ENCODE measurements at regions not wholly inside any gene's neighbourhood (a gene's known extent, or its start where the extent isn't known, plus 50 kb on each side); places are given as distances from the start of the nearest gene placed in this dataset.

DNA sequence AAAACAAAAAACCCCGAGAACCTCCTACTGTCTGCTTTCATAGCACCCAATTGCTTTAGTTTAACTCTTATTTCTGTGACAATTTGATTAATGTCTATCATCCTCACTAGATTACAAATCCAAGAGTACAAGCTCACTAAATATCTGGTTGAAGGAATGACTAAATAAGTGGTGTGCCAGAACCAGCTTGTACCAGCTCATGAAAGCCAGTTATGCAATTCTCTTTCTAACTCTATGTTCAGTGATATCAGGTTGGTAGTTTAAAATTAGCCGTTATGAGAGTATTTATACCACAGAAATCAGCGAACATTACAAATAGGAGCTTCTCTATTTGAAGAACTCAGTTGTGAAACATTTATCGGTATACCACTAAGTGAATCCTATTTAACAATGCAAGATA lies 137.2 kb upstream of the MITF start:
- Histone ChIP-seq H3K36me3 (ENCODE audit: control insufficient read depth, insufficient read depth, low read length) (no peaks in the 10 kb centered on the region), H3K9me3 (ENCODE audit: control insufficient read depth, insufficient read depth, low read length) (no peaks in the 10 kb centered on the region), H3K4me1 (ENCODE audit: control insufficient read depth, insufficient read depth, low read length) (peaks cover 3% of the 10 kb centered on the region; the same call in 1 of the 2 replicates), H3K27ac (ENCODE audit: low read depth, low read length) (no peak overlapping the region), H3K4me3 (ENCODE audit: low read depth, low read length) (no peak overlapping the region), H3K9ac (ENCODE audit: low read depth, low read length) (no peak overlapping the region), H3K27me3 (ENCODE audit: control insufficient read depth, insufficient read depth, low read length) (no peaks in the 10 kb centered on the region)

DNA sequence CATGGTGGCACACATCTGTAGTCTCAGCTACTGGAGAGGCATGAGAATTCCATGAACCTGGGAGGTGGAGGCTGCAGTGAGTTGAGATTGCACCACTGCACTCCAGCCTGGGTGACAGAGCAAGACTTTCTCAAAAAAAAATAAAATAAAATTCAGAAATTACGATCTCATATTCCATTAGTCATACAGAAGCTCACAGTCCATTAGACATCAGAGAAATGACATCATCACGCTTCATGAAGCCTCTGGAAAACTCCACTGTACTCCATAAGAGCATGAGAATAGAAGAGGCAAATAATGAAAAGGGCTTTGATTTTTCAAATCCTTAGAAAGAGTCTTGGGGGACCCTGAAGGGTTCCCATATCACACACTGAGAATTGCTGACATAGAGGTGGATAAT lies 145.0 kb upstream of the MITF start:
- no peak overlapping the region for H3K9ac ChIP-seq (ENCODE audit: low read depth, low read length)
- H3K27me3 ChIP-seq (ENCODE audit: control insufficient read depth, insufficient read depth, low read length) = no peaks in the 10 kb centered on the region
- no peaks in the 10 kb centered on the region for H3K36me3 ChIP-seq (ENCODE audit: control insufficient read depth, insufficient read depth, low read length)
- no peak overlapping the region for H3K4me3 ChIP-seq (ENCODE audit: low read depth, low read length)
- H3K9me3 ChIP-seq (ENCODE audit: control insufficient read depth, insufficient read depth, low read length) = no peaks in the 10 kb centered on the region
- H3K27ac ChIP-seq (ENCODE audit: low read depth, low read length) = no peak overlapping the region
- no peaks in the 10 kb centered on the region; the same call in 1 of the 2 replicates for H3K4me1 ChIP-seq (ENCODE audit: control insufficient read depth, insufficient read depth, low read length)

DNA sequence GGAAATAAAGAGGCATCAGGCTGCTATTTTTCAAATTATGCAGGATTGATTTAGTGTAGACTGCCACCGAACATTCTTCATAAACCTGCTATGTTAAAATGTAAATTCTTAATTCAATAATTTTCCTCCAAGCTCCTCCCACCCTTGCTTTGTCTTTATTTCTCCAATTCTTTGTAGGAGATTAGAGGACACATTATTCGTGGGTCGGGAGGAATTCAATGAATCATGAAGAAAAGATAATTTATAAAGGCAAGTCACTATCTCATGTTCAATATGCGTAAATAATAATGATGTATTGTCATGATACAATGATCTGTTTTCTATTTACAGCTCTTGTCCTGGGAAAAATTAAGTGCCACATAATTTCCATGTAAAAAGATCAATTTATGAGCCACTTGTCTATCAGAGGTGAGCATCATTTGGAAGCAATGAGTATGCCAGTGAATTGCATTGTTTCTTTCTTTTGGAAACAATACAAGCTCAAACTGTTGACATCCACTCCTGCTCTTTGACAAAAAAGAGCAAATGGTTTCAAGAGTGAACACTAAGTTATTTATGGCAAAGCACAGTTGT lies 148.0 kb upstream of the MITF start:
- H3K9ac ChIP-seq (ENCODE audit: low read depth, low read length) = no peak overlapping the region
- H3K36me3 ChIP-seq (ENCODE audit: control insufficient read depth, insufficient read depth, low read length) = no peaks in the 10 kb centered on the region
- H3K4me1 ChIP-seq (ENCODE audit: control insufficient read depth, insufficient read depth, low read length) = no peaks in the 10 kb centered on the region; the same call in 1 of the 2 replicates
- no peaks in the 10 kb centered on the region for H3K9me3 ChIP-seq (ENCODE audit: control insufficient read depth, insufficient read depth, low read length)
- no peak overlapping the region for H3K4me3 ChIP-seq (ENCODE audit: low read depth, low read length)
- H3K27ac ChIP-seq (ENCODE audit: low read depth, low read length) = no peak overlapping the region
- no peaks in the 10 kb centered on the region for H3K27me3 ChIP-seq (ENCODE audit: control insufficient read depth, insufficient read depth, low read length)

DNA sequence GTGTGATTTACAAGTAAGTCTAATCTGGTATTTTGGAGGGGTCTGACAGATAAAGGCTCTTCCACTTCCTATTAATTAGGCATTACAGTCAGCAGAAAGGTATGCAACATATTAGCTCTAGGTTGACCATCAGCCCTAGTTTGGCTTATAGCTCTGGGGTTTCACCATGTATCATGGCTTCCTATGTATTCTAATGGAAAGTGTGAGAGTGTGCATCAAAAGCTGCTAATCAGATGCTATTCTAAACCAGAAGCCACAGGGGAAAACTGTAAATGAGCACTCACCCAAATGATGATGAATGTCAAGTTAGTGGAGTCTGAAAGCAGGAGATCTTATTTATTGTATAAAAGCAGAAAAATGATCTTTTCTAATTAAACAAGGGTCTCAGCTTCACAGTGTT lies 149.2 kb upstream of the MITF start:
- no peak overlapping the region for H3K9ac ChIP-seq (ENCODE audit: low read depth, low read length)
- H3K4me3 ChIP-seq (ENCODE audit: low read depth, low read length) = no peak overlapping the region
- H3K27ac ChIP-seq (ENCODE audit: low read depth, low read length) = no peak overlapping the region
- no peaks in the 10 kb centered on the region for H3K36me3 ChIP-seq (ENCODE audit: control insufficient read depth, insufficient read depth, low read length)
- H3K4me1 ChIP-seq (ENCODE audit: control insufficient read depth, insufficient read depth, low read length) = no peaks in the 10 kb centered on the region; the same call in 1 of the 2 replicates
- H3K9me3 ChIP-seq (ENCODE audit: control insufficient read depth, insufficient read depth, low read length) = no peaks in the 10 kb centered on the region
- H3K27me3 ChIP-seq (ENCODE audit: control insufficient read depth, insufficient read depth, low read length) = no peaks in the 10 kb centered on the region

DNA sequence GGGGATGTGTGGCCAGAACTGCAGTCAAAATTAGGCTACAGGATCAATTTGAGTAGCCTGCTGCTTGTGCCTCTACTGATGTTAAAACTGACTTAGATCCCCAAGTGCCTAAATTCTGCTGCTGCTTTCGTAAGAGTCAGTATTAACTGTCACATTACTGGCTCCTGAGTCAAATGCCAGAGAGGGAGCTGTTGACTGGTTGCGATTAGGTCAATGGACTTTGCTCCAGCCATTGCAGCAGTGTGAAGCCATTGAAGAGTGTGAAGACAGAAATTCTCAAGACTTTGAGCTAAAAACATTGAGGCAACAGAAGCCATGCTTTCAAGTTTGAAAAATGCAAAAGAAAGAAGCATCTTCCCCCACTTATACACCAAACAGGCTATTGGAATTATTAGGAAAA lies 151.1 kb upstream of the MITF start:
- Histone ChIP-seq H3K9ac (ENCODE audit: low read depth, low read length) (no peak overlapping the region), H3K4me1 (ENCODE audit: control insufficient read depth, insufficient read depth, low read length) (no peaks in the 10 kb centered on the region; the same call in 1 of the 2 replicates), H3K9me3 (ENCODE audit: control insufficient read depth, insufficient read depth, low read length) (no peaks in the 10 kb centered on the region), H3K36me3 (ENCODE audit: control insufficient read depth, insufficient read depth, low read length) (no peaks in the 10 kb centered on the region), H3K27ac (ENCODE audit: low read depth, low read length) (no peak overlapping the region), H3K4me3 (ENCODE audit: low read depth, low read length) (no peak overlapping the region), H3K27me3 (ENCODE audit: control insufficient read depth, insufficient read depth, low read length) (no peaks in the 10 kb centered on the region)

DNA sequence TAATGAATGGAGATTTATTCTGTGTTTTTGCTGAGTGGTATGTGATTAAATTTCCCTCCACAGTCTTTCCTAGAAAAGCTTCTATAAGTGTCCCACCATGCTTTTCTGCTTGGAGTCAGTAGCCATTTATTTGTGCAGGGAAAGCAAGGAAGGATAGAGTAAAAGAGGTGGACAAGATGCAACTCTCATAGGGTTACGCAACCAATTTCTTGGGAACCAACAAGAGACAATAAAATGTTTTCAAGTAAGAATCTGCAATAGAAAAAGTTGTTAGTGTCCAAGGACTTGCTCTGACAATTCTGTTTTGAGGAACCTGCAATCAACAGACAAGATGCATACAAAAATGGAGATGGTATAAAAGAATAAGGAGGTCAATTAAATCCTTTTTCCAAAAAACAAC lies 153.8 kb upstream of the MITF start:
- H3K27me3 ChIP-seq (ENCODE audit: control insufficient read depth, insufficient read depth, low read length) = no peaks in the 10 kb centered on the region
- H3K9me3 ChIP-seq (ENCODE audit: control insufficient read depth, insufficient read depth, low read length) = no peaks in the 10 kb centered on the region
- H3K4me1 ChIP-seq (ENCODE audit: control insufficient read depth, insufficient read depth, low read length) = no peaks in the 10 kb centered on the region; the same call in 1 of the 2 replicates
- H3K36me3 ChIP-seq (ENCODE audit: control insufficient read depth, insufficient read depth, low read length) = no peaks in the 10 kb centered on the region
- no peak overlapping the region for H3K9ac ChIP-seq (ENCODE audit: low read depth, low read length)
- no peak overlapping the region for H3K27ac ChIP-seq (ENCODE audit: low read depth, low read length)
- no peak overlapping the region for H3K4me3 ChIP-seq (ENCODE audit: low read depth, low read length)

DNA sequence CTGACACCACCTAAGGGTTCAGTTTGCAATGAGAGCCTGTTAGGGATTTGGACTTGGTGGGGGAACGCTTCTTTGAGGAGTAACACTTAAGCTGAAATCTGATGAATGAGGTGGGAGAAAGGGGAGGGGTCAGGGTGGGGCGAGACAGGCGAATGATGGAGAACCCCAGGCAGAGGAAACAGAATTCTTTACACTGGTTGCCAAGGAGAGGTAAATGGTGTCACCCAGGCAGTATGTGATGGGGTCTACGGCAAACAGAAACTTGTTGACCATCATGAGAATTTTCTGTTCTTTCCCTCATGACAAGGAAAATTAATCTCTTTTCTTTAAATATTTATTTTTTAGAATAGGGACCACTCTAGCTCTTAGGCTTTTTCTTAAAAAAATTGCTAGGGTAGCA lies 157.2 kb upstream of the MITF start:
- no peaks in the 10 kb centered on the region for H3K27me3 ChIP-seq (ENCODE audit: control insufficient read depth, insufficient read depth, low read length)
- H3K27ac ChIP-seq (ENCODE audit: low read depth, low read length) = no peak overlapping the region
- no peaks in the 10 kb centered on the region for H3K36me3 ChIP-seq (ENCODE audit: control insufficient read depth, insufficient read depth, low read length)
- H3K4me3 ChIP-seq (ENCODE audit: low read depth, low read length) = no peak overlapping the region
- no peak overlapping the region for H3K9ac ChIP-seq (ENCODE audit: low read depth, low read length)
- no peaks in the 10 kb centered on the region for H3K9me3 ChIP-seq (ENCODE audit: control insufficient read depth, insufficient read depth, low read length)
- no peaks in the 10 kb centered on the region for H3K4me1 ChIP-seq (ENCODE audit: control insufficient read depth, insufficient read depth, low read length)

DNA sequence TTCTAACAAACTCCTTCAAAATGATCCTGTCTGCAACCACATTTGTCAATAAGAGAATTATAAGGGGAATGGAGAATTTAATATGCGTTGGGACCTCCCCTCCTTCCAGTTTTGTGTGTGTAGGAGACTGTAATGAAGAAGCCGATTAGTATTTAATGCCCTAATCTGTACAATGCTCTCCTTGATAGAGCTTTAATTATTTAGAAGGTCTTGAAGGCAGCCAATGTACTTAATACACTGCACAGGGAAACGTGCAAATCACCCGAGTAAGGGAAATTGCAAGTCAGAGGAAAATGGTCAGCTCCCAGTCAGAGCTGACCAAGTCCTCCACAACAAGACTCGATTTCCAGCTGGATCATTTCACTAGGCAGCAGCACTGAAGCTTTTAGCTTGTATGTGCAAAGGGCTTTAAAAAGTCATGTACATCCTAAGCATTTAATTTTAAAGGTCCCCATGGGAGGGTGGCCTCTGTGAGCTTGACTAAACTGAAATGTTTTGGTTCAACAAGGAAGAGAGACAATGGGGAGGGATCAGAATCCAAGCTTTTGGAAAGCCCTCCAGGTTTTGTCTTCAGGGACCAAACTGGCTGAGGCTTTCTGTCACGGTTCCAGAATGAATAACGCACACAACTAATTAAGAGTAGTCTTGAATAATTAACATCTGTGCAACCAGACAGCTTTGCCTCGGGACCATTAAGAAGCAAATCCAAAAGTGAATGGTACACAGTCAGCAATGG lies 159.8 kb upstream of the MITF start:
- Histone ChIP-seq H3K9ac (ENCODE audit: low read depth, low read length) (no peak overlapping the region), H3K4me1 (ENCODE audit: control insufficient read depth, insufficient read depth, low read length) (no peaks in the 10 kb centered on the region), H3K9me3 (ENCODE audit: control insufficient read depth, insufficient read depth, low read length) (no peaks in the 10 kb centered on the region), H3K36me3 (ENCODE audit: control insufficient read depth, insufficient read depth, low read length) (no peaks in the 10 kb centered on the region), H3K27me3 (ENCODE audit: control insufficient read depth, insufficient read depth, low read length) (no peaks in the 10 kb centered on the region), H3K27ac (ENCODE audit: low read depth, low read length) (no peak overlapping the region), H3K4me3 (ENCODE audit: low read depth, low read length) (no peak overlapping the region)

DNA sequence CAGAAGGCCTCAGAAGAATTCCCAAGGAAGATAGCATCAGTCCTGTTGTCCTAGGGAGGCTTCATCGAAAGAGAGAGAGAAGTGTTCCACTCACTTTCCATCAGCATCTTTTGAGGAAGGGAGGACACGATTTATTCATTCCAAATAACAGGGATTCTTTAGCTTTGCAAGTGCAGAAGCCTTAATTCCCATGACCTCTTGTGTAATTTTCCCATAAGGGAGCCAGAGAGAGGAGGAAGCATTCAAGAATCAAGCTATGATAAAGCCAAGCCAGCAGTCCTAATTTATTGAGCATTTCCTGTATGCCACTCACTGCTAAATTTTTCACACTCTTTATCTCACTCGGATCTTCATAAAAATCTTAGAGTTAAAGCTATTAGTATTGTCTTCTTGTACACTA lies 169.7 kb upstream of the MITF start:
- Histone ChIP-seq H3K9me3 (ENCODE audit: control insufficient read depth, insufficient read depth, low read length) (no peaks in the 10 kb centered on the region), H3K4me3 (ENCODE audit: low read depth, low read length) (no peak overlapping the region), H3K4me1 (ENCODE audit: control insufficient read depth, insufficient read depth, low read length) (0 out of 2 replicates have a peak, but pooled peaks cover 4% of the 10 kb centered on the region), H3K9ac (ENCODE audit: low read depth, low read length) (no peak overlapping the region), H3K27ac (ENCODE audit: low read depth, low read length) (no peak overlapping the region), H3K27me3 (ENCODE audit: control insufficient read depth, insufficient read depth, low read length) (no peaks in the 10 kb centered on the region), H3K36me3 (ENCODE audit: control insufficient read depth, insufficient read depth, low read length) (no peaks in the 10 kb centered on the region)

DNA sequence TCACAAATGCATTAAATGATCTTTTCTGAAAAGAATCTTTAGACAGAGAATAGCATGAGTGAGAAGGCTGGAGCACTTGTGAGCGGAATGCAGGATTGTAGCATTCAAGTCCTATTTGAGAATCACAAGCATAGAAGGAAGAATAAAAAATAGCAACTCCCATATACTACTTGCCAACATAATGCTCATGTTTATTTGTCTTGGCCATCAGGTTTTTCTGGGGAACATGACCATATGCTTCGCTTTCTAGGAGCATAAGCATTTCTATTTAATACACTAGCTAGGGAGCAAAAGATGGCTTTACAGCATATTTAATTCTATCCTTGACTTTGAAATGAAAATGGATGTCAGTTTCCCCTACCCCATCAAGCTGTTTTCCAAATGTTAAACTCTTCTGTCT lies 170.3 kb upstream of the MITF start:
- no peaks in the 10 kb centered on the region for H3K36me3 ChIP-seq (ENCODE audit: control insufficient read depth, insufficient read depth, low read length)
- no peak overlapping the region for H3K9ac ChIP-seq (ENCODE audit: low read depth, low read length)
- H3K27ac ChIP-seq (ENCODE audit: low read depth, low read length) = no peak overlapping the region
- H3K4me1 ChIP-seq (ENCODE audit: control insufficient read depth, insufficient read depth, low read length) = 0 out of 2 replicates have a peak, but pooled peaks cover 4% of the 10 kb centered on the region
- no peaks in the 10 kb centered on the region for H3K9me3 ChIP-seq (ENCODE audit: control insufficient read depth, insufficient read depth, low read length)
- no peaks in the 10 kb centered on the region for H3K27me3 ChIP-seq (ENCODE audit: control insufficient read depth, insufficient read depth, low read length)
- no peak overlapping the region for H3K4me3 ChIP-seq (ENCODE audit: low read depth, low read length)

DNA sequence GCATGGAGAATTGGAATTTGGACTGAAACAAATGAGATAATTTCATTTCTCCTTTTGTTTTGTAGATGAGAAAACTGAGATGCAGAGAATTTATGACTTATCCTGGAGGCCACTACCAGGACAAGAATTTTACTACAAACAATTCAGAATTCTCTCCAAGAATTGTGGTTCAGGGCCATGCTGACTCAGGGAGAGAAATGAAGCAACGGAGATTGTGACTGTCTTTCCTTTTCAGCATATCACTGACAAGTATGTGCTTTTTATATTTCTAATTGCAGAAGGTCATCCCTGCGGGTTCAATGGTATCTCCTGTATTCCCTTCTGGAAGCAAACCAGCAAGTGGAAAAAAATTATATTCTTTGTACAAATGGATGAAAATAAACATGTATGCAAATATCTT lies 170.8 kb upstream of the MITF start:
- Histone ChIP-seq H3K9me3 (ENCODE audit: control insufficient read depth, insufficient read depth, low read length) (no peaks in the 10 kb centered on the region), H3K4me3 (ENCODE audit: low read depth, low read length) (no peak overlapping the region), H3K27ac (ENCODE audit: low read depth, low read length) (no peak overlapping the region), H3K9ac (ENCODE audit: low read depth, low read length) (no peak overlapping the region), H3K27me3 (ENCODE audit: control insufficient read depth, insufficient read depth, low read length) (no peaks in the 10 kb centered on the region), H3K4me1 (ENCODE audit: control insufficient read depth, insufficient read depth, low read length) (0 out of 2 replicates have a peak, but pooled peaks cover 4% of the 10 kb centered on the region), H3K36me3 (ENCODE audit: control insufficient read depth, insufficient read depth, low read length) (no peaks in the 10 kb centered on the region)

Measured in HUES48 (cell line).